GM19324 (cell line): ENCODE measurements at regions not wholly inside any gene's neighbourhood (a gene's known extent, or its start where the extent isn't known, plus 50 kb on each side); places are given as distances from the start of the nearest gene placed in this dataset.
"Not testable (repeated sequence)": the region's sequence is repeated elsewhere in the genome, so short reads cannot be mapped to it uniquely, and the experiment has no call there.

ENCODE experiments used
- ATAC-seq: cut with Tn5 transposase; IDR thresholded peaks from one replicate; pipeline ENCODE4 v1.9.1; 2021; ENCODE audit warnings: mild to moderate bottlenecking, moderate library complexity; ENCODE audit not compliant: unreplicated experiment, low FRiP score

DNA sequence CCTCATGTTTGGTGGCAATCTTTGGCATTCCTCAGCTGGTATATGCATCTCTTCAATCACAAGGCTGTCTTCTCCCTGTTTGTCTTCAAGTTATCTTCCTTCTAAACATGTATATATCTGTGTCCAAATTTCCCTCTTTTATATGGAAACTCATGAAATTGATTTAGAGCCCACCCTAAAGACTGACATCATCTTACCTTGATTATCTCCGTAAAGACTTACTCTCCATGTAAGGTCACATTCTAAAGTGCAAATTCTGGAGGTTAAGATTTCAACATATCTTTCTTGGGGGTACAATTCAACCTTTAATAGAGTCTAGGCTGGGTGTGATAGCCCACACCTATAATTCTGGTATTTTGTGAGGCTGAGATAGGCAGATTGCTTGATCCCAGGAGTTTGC lies 215.8 kb upstream of the LRRC4C start:
- ATAC-seq, result no peak

DNA sequence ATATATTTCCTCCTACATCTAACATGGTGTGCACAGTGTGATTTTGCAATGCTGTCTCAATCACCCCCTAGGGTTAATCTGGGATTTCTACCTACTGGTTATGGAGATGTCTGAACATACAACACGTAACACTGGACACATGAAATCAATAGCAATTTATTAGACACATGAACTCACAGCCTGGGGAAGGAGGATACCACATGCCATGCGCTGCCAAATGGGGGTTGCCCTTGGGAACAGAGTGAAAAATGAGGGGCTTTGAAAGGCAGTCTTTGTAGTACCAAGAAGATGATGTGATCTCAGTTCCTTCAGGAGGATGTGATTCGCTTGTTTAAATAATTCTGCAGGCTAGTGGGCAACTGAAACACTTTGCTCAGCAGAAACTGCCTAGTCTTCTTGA lies 253.6 kb upstream of the LRRC4C start:
- ATAC-seq, result no peak

DNA sequence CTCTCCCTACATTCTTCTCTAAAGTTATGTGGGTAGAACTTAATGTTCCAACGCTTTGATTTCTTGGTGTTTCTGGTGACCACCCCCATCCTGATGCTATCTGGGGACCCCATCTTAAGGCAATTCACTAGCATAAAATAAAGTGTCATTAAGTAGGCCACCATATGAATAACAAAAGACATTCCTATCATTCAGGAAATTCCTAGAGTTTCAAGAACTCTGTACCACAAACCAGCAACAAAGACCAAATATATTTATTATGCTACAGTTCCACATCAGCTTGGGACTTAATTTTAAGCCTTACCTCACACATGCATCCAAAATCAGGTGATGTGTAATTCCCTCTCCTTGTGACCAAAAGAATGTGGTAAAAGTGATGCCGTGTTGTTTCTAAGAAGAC lies 254.6 kb upstream of the LRRC4C start:
- no peak for ATAC-seq

DNA sequence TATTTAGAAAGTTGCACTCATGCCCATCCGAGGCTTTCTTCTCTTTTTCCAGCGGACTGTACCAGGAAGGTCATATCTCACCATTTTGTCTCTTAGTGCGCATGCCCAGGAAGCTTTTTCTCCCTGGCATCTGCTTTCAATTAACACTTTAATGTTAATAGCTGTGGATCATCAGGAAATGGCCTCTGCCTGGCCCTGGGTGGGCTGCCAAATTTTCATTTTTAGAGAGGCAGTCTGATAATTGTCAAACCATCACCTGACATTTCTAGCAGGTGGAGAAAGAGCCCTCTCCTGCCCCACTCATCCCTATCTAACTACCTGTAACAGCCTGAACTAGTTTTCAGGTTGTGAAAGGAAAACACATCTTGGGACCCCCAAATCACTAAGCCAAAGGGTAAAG lies 257.4 kb upstream of the LRRC4C start:
- ATAC-seq, result no peak

DNA sequence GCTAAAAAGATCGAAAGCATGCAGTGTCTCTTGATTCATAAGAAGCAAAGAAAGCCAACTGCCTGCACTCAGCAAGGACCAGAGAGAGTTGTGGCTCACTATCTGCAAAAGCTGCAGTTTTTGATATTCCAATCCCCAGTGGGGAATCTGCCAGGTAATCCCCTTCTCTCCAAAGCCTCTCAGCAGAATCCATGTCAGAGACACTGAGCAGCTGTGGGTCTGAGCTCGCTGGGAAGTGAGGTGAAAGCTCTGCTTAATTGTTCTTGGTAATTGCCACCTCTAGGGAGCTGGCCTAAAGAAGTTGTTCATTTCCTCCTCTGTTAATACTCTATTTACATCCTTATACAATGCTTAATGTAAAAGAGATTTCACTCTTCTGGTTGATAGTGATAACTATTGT lies 261.3 kb upstream of the LRRC4C start:
- no peak for ATAC-seq

DNA sequence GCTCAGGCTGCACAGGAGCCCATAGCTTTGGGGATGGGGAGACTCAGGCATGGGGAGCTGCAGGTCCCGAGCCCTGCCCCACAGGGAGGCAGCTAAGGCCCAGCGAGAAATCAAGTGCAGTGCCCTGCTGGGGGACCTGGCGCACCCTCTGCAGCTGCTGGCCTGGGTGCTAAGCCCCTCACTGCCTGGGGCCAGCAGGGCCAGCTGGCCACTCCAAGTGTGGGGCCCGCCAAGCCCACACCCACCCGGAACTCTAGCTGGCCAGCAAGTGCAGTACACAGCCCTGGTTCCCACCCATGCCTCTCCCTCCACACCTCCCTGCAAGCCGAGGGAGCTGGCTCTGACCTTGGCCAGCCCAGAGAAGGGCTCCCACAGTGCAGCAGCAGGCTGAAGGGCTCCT lies 268.7 kb upstream of the LRRC4C start:
- not testable (repeated sequence) for ATAC-seq

DNA sequence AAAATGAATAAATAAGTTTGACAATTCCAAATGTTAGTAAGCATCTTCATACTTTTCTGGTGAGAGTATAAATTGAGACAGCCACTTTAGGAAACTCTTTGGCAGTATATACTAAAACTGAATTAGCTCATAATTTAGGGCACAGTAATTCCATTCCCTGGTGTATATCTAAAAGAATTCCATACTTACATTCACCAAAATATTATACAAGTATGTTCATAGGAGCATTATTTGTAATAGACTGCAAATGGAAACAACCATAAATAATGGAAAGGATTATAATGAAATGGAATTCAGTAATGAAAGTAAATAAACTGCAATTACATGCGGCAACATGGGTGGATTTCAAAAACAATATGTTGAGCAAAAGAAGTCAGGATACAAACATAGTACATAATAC lies 315.8 kb upstream of the LRRC4C start:
- ATAC-seq, result no peak

DNA sequence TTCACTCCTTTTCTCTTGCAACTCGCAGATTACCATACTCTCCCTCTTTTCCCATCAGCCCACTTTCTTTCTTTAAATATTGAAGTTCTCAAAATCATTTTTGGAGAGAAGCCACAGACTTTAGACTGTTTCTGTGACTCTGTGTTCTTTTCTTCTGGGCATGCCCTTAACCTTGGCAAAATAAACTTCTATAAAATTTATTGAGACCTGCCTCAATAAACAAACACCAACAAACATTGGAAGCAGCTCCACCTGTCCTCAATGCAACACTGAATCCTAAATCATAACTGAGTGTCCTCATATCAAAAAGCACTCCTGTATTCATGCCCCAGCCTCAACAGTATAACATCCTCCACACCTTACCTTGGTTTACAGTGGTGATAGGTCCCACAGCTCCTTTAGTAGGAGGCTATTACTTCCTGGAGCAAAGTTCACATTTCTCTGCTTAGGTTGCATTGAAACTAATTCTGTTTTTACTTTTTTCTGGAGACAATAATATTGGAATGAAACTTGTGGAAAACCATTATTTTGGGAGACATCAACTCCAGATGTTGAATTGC lies 320.0 kb upstream of the LRRC4C start:
- ATAC-seq, result no peak

DNA sequence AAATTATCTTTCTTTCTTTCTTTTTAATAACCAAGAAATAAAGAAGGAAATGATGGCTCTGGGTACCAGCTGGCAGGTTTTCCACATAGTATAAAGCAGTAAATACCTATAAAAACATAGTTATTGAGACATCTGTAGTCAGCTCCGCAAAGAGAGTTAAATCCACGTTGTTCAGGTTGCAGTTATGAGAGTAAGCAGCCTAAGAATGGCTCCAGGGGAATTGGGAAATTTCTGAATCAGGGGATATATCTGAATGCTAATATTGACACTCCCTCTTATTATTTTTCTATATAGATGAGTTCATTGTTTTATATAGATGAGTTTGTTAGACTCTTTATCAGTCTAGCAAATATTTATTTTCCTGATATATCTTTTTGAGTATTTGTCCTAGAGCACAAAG lies 322.0 kb upstream of the LRRC4C start:
- no peak for ATAC-seq

DNA sequence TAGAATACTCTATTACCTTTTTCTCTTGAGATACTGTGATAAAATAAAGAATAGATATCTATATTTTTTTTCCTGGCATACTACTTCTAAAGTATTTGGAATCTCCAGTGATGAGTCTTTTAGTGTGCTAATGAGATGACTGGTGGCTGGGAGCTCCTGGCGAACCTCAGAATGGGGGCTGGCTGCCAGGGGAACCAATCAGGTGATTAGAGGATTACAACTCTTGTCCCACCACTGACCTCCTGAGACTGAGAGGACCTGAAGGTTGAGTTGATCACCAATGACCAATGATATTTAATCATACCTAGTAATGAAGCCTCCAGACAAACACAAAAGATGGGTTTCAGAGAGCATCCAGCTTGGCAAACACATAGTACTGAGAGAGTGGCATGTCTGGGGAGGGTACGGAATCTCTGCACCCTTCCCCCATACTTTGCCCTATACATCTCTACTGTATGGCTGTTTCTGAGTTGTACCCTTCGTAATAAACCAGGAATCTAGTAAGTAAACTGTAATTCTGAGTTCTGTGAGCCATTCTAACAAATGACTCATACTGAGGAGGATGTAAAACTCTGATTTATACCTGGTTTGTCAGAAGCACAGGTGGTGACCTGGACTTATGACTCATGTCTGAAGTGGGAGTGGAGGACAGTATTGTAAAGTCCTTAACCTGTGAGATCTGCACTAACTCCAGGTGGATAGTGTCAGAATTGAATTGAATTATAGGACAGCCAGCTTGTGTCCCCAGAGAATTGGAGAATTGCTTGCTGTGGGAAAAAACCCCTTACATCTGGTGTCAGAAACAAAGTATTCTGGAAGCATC lies 325.3 kb upstream of the LRRC4C start:
- no peak for ATAC-seq

DNA sequence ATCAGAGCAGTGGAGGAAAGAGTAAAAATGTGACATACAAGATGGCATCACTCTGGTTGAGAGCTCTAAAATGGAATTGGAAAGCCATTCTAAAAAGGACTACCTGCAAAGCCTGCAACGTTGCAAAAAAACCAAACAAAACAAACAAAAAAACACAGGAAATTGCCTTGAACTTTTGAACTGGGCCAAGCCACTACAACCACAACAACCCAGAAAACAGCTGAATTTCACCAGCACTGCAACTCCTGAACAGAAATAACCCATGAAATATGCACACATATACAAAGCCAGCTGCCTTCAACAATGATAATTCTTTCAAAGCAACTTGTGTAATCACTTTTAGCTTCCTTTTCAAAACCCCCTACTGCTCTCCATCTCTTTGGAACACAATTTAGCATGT lies 326.6 kb upstream of the LRRC4C start:
- no peak for ATAC-seq

DNA sequence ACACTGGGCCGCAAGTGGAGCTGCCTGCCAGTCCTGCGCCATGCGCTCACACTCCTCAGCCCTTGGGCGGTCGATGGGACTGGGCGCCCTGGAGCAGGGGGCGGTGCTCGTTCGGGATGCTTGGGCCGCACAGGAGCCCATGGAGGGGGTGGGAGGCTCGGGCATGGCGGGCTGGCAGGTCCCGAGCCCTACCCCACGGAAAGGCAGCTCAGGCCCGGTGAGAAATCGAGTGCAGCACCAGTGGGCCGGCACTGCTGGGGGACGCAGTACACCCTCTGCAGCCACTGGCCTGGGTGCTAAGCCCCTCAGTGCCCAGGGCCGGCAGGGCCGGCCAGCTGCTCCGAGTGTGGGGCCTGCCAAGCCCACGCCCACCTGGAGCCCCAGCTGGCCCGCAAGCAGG lies 328.7 kb upstream of the LRRC4C start:
- ATAC-seq, result no peak

DNA sequence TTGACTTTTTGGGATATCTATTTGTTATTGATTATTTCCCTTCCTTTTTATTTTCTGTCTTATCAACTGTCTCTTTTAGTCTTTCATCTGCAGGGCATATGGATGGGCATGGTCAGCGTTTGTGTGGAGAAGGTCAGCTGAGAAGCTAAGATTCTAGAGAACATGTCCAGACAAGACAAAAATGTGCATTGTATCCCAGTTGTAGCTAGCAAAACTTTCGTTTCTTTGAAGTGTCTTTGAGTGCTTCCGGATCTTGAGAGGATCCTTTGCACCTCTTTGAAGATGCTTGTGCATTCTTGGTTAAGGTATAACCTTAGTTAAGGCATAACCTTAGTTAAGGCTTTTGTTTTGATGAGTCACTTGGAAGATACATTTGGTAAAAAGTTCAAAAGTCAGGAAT lies 329.9 kb upstream of the LRRC4C start:
- ATAC-seq, result no peak

DNA sequence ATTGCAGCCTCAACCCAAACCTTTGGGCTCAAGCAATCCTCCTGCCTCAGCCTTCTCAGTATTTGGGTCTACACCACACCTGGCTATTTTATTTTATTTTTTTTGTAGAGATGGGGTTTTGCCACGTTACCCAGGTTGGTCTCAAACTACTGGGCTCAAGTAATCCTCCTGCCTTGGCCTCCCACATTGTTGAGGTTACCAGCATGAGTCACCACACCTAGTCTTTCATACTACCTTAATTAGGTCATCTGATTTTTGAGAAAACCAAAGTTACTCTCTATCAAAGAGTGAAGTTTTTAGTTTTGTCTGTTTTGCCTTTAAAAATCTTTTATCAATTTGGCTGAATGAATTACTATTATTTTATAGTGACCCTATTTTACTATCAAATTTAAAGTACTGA lies 335.6 kb upstream of the LRRC4C start:
- ATAC-seq, result no peak

DNA sequence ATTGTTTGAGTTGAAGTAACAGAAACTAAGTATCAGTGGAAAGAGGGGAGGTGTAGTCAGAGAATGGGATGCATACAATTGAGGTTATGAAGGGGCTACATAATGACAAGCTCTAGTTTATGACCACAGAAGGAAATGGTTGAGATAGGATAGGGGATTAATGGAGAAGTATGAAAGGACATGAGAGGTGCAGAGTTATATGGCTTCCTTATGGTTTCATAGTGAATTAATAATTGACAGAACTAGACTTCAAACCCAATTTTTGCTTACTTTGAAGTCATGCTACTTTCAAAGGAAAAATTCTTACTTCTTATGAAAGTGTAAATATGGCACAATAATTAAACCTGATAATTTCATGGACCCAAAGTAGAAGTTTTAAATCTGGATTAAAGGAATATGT lies 340.3 kb upstream of the LRRC4C start:
- no peak for ATAC-seq

DNA sequence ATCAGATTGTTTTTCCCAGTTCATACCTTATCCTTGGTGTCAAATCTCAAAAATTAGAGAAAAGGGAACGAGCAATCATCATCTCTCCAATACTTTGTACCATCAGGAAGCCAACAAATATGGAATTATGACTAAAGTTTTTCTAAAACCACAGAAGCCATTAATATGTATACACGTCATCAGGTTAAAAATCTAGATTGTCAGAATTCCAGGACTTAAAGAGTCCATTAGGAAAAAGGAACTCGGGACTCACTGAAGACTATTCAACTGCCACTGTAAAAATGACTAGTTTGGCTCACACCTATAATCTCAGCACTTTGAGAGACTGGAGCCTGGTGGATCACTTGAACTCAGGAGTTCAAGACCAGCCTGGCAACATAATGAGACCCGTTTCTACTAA lies 344.4 kb upstream of the LRRC4C start:
- no peak for ATAC-seq

DNA sequence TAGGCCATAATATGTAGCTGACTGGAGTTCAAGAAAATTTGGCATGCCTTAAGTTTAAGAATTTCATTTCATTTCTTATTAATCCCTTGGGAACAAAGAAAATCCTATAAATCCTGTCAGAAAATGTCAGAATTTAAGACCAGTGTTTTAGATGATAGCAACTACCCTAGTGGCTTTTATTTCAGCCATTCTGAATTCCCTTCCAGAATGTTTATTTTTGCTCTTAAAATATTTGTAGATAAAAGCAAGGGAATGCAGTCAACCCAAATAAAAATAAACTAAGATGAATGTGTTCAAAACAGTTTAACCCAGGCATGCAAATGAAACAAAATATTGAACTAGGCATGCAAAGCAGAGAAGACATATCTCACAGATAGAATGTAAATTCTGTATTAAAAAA lies 356.9 kb upstream of the LRRC4C start:
- ATAC-seq, result no peak

DNA sequence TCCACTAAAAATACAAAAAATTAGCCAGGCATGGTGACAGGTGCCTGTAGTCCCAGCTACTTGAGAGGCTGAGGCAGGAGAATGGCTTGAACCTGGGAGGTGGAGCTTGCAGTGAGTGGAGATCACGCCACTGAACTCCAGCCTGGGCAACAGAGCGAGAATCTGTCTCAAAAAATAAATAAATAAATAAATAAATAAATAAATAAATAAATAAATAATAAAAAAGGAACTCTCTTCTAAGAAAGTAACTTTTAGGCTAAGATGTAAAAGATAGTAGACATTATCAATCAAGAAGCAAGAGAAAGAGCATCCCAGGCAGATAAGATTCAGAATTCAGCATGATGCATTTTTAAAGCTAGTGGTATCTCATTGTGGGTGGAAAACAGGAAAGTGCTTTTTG lies 364.8 kb upstream of the LRRC4C start:
- ATAC-seq, result not testable (repeated sequence)

DNA sequence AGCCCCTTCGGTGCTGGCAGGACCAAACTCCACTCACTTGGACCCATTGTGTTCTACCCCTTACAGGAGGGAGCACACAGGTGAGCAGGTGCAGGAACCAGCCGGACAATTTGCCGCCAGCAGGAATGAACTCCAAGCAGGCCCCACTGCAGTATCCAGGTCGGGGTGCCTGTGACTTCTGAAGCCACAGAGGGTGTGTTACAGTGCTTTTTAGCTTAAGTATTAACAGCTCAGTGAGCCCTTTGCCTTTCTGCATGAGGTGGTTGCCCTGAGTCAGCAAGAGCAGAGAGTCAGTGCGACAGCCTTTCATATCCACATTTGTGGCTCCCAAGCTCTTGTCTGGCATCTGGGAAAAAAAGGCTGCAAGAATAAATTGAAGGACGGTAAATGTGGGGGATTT lies 366.6 kb upstream of the LRRC4C start:
- no peak for ATAC-seq

DNA sequence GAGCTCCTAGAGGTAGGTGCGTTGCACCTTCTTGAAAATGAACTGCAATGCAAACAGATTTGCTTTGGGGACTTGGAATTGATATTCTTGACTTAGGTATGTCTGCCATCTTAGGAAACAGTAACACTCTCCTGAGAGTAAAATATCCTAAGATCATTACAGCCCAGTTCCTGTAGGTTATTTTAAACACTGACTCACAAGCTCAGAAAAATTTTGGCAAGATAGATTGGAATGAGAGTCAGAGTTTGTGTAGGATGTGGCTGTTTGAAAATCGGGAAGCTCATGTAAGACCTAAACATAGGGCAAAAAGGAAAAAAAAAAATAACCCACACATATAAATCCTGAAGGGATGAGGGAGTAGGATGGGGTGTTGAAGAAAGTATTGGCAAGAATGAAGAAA lies 377.0 kb upstream of the LRRC4C start:
- ATAC-seq, result no peak

DNA sequence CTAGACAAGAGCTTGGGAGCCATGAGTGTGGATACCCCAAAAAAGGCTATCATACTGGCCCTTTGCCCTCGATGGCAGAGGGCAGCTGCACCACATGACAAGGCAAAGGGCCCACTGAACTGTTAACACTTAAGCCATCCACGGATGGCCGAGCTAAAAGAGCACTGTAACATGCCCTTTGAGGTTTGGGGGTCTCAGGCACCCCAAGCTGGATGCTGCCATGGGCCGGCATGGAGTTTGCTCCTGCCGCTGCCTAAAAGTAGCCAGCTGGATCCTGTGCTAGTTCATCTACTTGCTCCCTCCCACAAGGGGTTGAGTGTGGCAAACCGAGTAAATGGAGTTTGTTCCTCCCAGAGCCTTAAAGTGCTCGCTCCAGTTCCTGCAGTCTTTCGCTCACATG lies 383.2 kb upstream of the LRRC4C start:
- no peak for ATAC-seq

DNA sequence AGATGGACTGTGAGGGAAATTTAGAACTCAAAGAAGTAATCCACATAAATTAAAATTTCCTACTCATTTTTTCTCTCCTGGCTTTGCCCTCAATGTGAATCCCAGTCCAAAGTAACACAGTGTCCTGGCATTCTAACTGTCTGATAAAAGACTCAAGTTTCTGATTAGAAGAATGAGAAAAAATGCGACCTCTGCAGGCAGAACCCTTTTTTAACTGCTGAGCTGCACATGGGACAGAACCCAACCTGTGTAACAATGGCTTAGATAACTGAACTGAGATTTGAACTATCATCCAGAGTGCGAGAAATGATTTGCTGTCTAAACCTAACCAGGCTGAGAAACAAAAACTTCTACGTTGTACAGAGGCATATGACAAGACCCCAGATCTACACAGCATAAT lies 385.6 kb upstream of the LRRC4C start:
- no peak for ATAC-seq

DNA sequence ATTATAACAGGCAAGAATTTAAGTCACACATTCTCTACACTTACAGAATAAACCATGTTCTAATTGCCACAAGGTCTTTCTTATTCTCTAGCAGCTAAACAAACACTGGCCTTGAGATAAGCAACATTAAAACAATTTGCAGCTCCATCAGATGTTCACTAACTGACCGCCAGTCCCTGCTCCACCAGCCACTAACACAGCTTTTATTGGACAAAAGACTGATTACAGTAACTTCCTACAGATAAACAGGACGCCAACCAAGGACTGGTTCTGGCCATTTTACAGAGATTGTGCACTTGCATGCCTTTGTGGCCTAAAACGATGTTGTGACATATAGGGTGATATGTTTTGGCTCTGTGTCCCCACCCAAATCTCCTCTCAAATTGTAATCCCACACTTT lies 388.9 kb upstream of the LRRC4C start:
- no peak for ATAC-seq
